UCSD-AML1 (cell line): ENCODE measurements at regions not wholly inside any gene's neighbourhood (a gene's known extent, or its start where the extent isn't known, plus 50 kb on each side); places are given as distances from the start of the nearest gene placed in this dataset.
"Not testable (repeated sequence)": the region's sequence is repeated elsewhere in the genome, so short reads cannot be mapped to it uniquely, and the experiment has no call there.

Source experiments
- DNase-seq: peaks from one replicate; lab custom pipeline; 2025; ENCODE audit not compliant: unreplicated experiment; lab: John Stamatoyannopoulos, UW

- not testable (repeated sequence) for DNase-seq
These were observed 83.2 kb upstream of the ARID5B start for GRCh38 chr10:61818251-61818650.

GRCh38 chr10:61819208-61819607, 82.3 kb upstream of the ARID5B start:
- DNase-seq, result no peak

- DNase-seq, result no peak
These were observed 80.3 kb upstream of the ARID5B start for GRCh38 chr10:61821153-61821552.

- no peak for DNase-seq
These were observed 79.8 kb upstream of the ARID5B start for GRCh38 chr10:61821693-61822092.

GRCh38 chr10:61822096-61822495, 79.4 kb upstream of the ARID5B start:
- DNase-seq, result no peak

GRCh38 chr10:61822781-61823230, 78.7 kb upstream of the ARID5B start:
- no peak for DNase-seq

- DNase-seq, result no peak
These were observed 76.5 kb upstream of the ARID5B start for GRCh38 chr10:61825001-61825400.

- DNase-seq, result no peak
These were observed 75.9 kb upstream of the ARID5B start for GRCh38 chr10:61825628-61826027.

GRCh38 chr10:61828034-61828433, 73.5 kb upstream of the ARID5B start:
- no peak for DNase-seq

- DNase-seq, result no peak
These were observed 72.7 kb upstream of the ARID5B start for GRCh38 chr10:61828788-61829187.

GRCh38 chr10:61830072-61830845, 71.2 kb upstream of the ARID5B start:
- DNase-seq, result peak; percentile 14

- DNase-seq, result no peak
These were observed 70.6 kb upstream of the ARID5B start for GRCh38 chr10:61830846-61831273.

- no peak for DNase-seq
These were observed 68.5 kb upstream of the ARID5B start for GRCh38 chr10:61832866-61833481.

- DNase-seq, result no peak
These were observed 67.0 kb upstream of the ARID5B start for GRCh38 chr10:61834519-61834918.

GRCh38 chr10:61835069-61835945, 66.2 kb upstream of the ARID5B start:
- peak; percentile 25 for DNase-seq

GRCh38 chr10:61835946-61836887, 65.3 kb upstream of the ARID5B start:
- no peak for DNase-seq

- no peak for DNase-seq
These were observed 64.4 kb upstream of the ARID5B start for GRCh38 chr10:61836888-61837754.

GRCh38 chr10:61837755-61838171, 63.7 kb upstream of the ARID5B start:
- no peak for DNase-seq

- DNase-seq, result no peak
These were observed 61.6 kb upstream of the ARID5B start for GRCh38 chr10:61839916-61840315.
